SK-N-SH (cell line): ENCODE measurements at regions not wholly inside any gene's neighbourhood (a gene's known extent, or its start where the extent isn't known, plus 50 kb on each side); places are given as distances from the start of the nearest gene placed in this dataset.

Experiments used
- ELF1 ChIP-seq: IDR thresholded peaks from 2 replicates; pipeline ENCODE4 v1.4.0; 2012
- EZH2phosphoT487 ChIP-seq: fragments of 200-600 bp; sonication (generic); IDR thresholded peaks from 2 replicates; pipeline ENCODE4 v1.6.1; 2017; ENCODE audit warnings: low read depth, mixed run types, mild to moderate bottlenecking, antibody characterized with exemption, moderate library complexity, borderline replicate concordance
- GABPA ChIP-seq: IDR thresholded peaks from 2 replicates; pipeline ENCODE4 v1.4.0; 2012; ENCODE audit warnings: low read depth, mild to moderate bottlenecking
- GATA2 ChIP-seq: sonication (generic); formaldehyde crosslinking; IDR thresholded peaks from 2 replicates; pipeline ENCODE4 v1.5.0; 2020; ENCODE audit warnings: mild to moderate bottlenecking, missing genetic modification reagents
- NRF1 ChIP-seq: IDR thresholded peaks from 2 replicates; pipeline ENCODE4 v1.6.1; 2012; ENCODE audit warnings: low read depth, mild to moderate bottlenecking, low read length
- POLR2AphosphoS5 ChIP-seq: IDR thresholded peaks from 2 replicates; pipeline ENCODE4 v1.6.1; 2012; ENCODE audit warnings: low read depth, low read length
- RAD21 ChIP-seq: IDR thresholded peaks from 2 replicates; pipeline ENCODE4 v1.6.1; 2012; ENCODE audit warnings: mild to moderate bottlenecking, low read length
- RFX5 ChIP-seq: IDR thresholded peaks from 2 replicates; pipeline ENCODE4 v1.6.1; 2012; ENCODE audit warnings: mild to moderate bottlenecking, improper control_type of control experiment, low read length
- SIN3A ChIP-seq: IDR thresholded peaks from 2 replicates; pipeline ENCODE4 v1.6.1; 2012; ENCODE audit warnings: low read depth, mild to moderate bottlenecking, low read length, moderate library complexity, borderline replicate concordance
- SMC3 ChIP-seq: IDR thresholded peaks from 2 replicates; pipeline ENCODE4 v1.6.1; 2012; ENCODE audit warnings: low read depth, low read length, improper control_type of control experiment
- TAF1 ChIP-seq: IDR thresholded peaks from 2 replicates; pipeline ENCODE4 v1.6.1; 2012; ENCODE audit warnings: low read depth, mild to moderate bottlenecking, low read length, moderate library complexity, borderline replicate concordance
- YY1 ChIP-seq: IDR thresholded peaks from 2 replicates; pipeline ENCODE4 v1.4.0; 2012; ENCODE audit warnings: low read depth, mild to moderate bottlenecking
- TF ChIP-seq, protein P1 (sequence below): fragments of 200-600 bp; sonication (generic); IDR thresholded peaks from 2 replicates; pipeline ENCODE4 v1.6.1; 2017; ENCODE audit warnings: antibody characterized with exemption, mild to moderate bottlenecking, moderate library complexity
- TF ChIP-seq, protein P2 (sequence below): IDR thresholded peaks from 2 replicates; pipeline ENCODE4 v1.4.0; 2012; ENCODE audit warnings: low read depth, borderline replicate concordance

DNA sequence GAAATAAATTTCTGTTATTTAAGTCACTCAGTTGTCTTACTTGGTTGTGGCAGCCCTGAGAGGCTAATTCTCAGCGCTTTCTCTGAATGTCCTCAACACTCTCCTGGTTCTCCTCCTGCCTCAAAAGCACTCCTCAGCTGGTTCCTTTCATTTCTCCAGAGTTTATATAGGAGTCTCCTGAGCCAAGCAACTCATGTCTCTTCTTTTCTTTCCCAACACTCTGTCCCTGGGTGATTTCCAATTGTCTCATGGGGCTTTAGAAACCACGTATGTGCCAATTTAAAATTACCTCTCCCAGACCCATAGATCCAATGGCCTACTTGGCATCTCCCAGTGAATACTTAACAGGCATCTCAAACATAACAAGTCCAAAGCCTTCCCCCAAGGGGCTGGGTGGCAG, 184.3 kb downstream of the TTC32 start:
- TF ChIP-seq EZH2phosphoT487 (no peak), TAF1 (no peak), RAD21 (no peak), YY1 (no peak), GATA2 (CRISPR knock-in tag) (no peak), POLR2AphosphoS5 (no peak), SMC3 (no peak), NRF1 (no peak), GABPA (no peak), SIN3A (no peak), ELF1 (no peak), RFX5 (no peak)
- TF ChIP-seq, protein P1, sequence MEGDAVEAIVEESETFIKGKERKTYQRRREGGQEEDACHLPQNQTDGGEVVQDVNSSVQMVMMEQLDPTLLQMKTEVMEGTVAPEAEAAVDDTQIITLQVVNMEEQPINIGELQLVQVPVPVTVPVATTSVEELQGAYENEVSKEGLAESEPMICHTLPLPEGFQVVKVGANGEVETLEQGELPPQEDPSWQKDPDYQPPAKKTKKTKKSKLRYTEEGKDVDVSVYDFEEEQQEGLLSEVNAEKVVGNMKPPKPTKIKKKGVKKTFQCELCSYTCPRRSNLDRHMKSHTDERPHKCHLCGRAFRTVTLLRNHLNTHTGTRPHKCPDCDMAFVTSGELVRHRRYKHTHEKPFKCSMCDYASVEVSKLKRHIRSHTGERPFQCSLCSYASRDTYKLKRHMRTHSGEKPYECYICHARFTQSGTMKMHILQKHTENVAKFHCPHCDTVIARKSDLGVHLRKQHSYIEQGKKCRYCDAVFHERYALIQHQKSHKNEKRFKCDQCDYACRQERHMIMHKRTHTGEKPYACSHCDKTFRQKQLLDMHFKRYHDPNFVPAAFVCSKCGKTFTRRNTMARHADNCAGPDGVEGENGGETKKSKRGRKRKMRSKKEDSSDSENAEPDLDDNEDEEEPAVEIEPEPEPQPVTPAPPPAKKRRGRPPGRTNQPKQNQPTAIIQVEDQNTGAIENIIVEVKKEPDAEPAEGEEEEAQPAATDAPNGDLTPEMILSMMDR = no peak
- TF ChIP-seq, protein P2, sequence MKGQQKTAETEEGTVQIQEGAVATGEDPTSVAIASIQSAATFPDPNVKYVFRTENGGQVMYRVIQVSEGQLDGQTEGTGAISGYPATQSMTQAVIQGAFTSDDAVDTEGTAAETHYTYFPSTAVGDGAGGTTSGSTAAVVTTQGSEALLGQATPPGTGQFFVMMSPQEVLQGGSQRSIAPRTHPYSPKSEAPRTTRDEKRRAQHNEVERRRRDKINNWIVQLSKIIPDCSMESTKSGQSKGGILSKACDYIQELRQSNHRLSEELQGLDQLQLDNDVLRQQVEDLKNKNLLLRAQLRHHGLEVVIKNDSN = no peak
